ENCODE measurements at regions not wholly inside any gene's neighbourhood (a gene's known extent, or its start where the extent isn't known, plus 50 kb on each side); places are given as distances from the start of the nearest gene placed in this dataset.

GRCh38 chr12:131218923-131219669 lies 265.4 kb downstream of the ADGRD1 start:
- 86% methylated on average over 12 of the region's 15 CpGs; no CpG with 5 or more reads in 1 of the 2 experiments for WGBS, 2 experiments (ENCODE audit: extremely low coverage in 1 of 2, insufficient coverage in 1 of 2, insufficient read length in 1 of 2, insufficient replicate concordance in 2 of 2, low coverage in 1 of 2, low lambda C conversion rate in 2 of 2, missing lambda C conversion rate in 1 of 2)
- Histone ChIP-seq H3K9ac (replicated peaks in 1 of 4; ENCODE audit: extremely low read depth in 1 of 4, low read depth in 3 of 4, low read length in 3 of 4) (no peak overlapping the region), H3K56ac (replicated peaks; ENCODE audit: insufficient read length, low read depth, low read length) (no peak overlapping the region), H3K79me2 (ENCODE audit: control insufficient read depth in 1 of 2, insufficient read depth in 2 of 2, low read length in 2 of 2) (no peaks in the 10 kb centered on the region), H3K27me3 (replicated peaks in 1 of 4; ENCODE audit: control insufficient read depth in 3 of 4, extremely low read depth in 1 of 4, insufficient read depth in 3 of 4, low read length in 3 of 4) (no peaks in the 10 kb centered on the region; a peak in 1 of 7 replicates), H3K79me1 (ENCODE audit: low read depth, low read length) (no peaks in the 10 kb centered on the region), H2BK20ac (ENCODE audit: low read length) (0 out of 2 replicates have a peak overlapping the region, but pooled peaks have one; percentile 48), H2AK5ac (ENCODE audit: low read depth, low read length) (0 out of 2 replicates have a peak overlapping the region, but pooled peaks have one; percentile 39), H2AFZ (ENCODE audit: low read length) (no peak overlapping the region), H3K9me3 (ENCODE audit: insufficient read depth in 2 of 2, low read depth in 1 of 2, low read length in 1 of 2) (no peaks in the 10 kb centered on the region), H4K8ac (ENCODE audit: extremely low read depth, insufficient read depth, low read length) (peak overlapping the region; percentile 80; the same call in 1 of the 2 replicates), H2BK5ac (ENCODE audit: low read depth, low read length) (peak overlapping the region; percentile 60; the same call in 1 of the 2 replicates), H3K23me2 (ENCODE audit: low read depth, low read length) (no peaks in the 10 kb centered on the region), H2BK15ac (ENCODE audit: low read length) (no peak overlapping the region), H2BK120ac (replicated peaks; ENCODE audit: low read depth, low read length) (no peak overlapping the region), H3K4me2 (ENCODE audit: insufficient read depth in 1 of 2, low read depth in 2 of 2, low read length in 2 of 2) (peak overlapping the region; percentile 49 to 52; a peak in 2 of 4 replicates), H4K20me1 (replicated peaks in 1 of 2; ENCODE audit: control insufficient read depth in 1 of 2, insufficient read depth in 2 of 2, low read length in 2 of 2) (no peaks in the 10 kb centered on the region), H4K91ac (replicated peaks; ENCODE audit: insufficient read length, low read length) (no peak overlapping the region), H3K27ac (ENCODE audit: low read depth, low read length) (no peak overlapping the region), H3K14ac (ENCODE audit: insufficient read length) (no peak overlapping the region), H4K5ac (ENCODE audit: insufficient read length, low read depth, low read length) (no peak overlapping the region), H3K23ac (ENCODE audit: insufficient read length) (no peak overlapping the region), H2BK12ac (ENCODE audit: low read depth, low read length) (peak overlapping the region; percentile 68; the same call in 1 of the 2 replicates), H3K4me3 (ENCODE audit: extremely low read depth in 1 of 4, insufficient read depth in 2 of 4, low read depth in 3 of 4, low read length in 4 of 4) (no peak overlapping the region), H3K36me3 (ENCODE audit: control insufficient read depth in 2 of 4, insufficient read depth in 4 of 4, low read length in 3 of 4) (no peaks in the 10 kb centered on the region), H3K4me1 (replicated peaks in 1 of 4; ENCODE audit: control insufficient read depth in 3 of 4, insufficient read depth in 4 of 4, low read length in 3 of 4) (peaks cover 4 to 27% (median 20%) of the 10 kb centered on the region in 4 experiments), H3K4ac (replicated peaks; ENCODE audit: insufficient read length, low read depth, low read length) (no peak overlapping the region), H3K18ac (ENCODE audit: extremely low read depth, low read length) (peak overlapping the region; percentile 19; the same call in 1 of the 2 replicates)
- ChIA-PET POLR2A (ENCODE audit: partially characterized antibody) (interaction anchor here (1.8 kb wide), 1 partner anchor 11 kb away, joined by 9 read pairs; no protein-coding TSS in a partner anchor), CTCF (ENCODE audit: partially characterized antibody) (interaction anchor here (1.5 to 1.9 kb wide), 3 partner anchors 10 to 60 kb away, joined by 3 to 5 read pairs (median 4); no protein-coding TSS in a partner anchor)
- DNase-seq (ENCODE audit: low read depth in 1 of 2, low spot score in 2 of 2) (no peak), FAIRE-seq (no peak)
- TF ChIP-seq ZNF274 (IDR thresholded peaks at IDR 0.05; ENCODE audit: borderline replicate concordance, extremely low read depth, low read length) (no peak), CHD2 (IDR thresholded peaks at IDR 0.05; ENCODE audit: low read length) (no peak), ATF3 (IDR thresholded peaks at IDR 0.05; ENCODE audit: insufficient read depth, low read depth, low read length) (no peak), SP4 (IDR thresholded peaks at IDR 0.05; ENCODE audit: low read length) (no peak), EGR1 (IDR thresholded peaks at IDR 0.05; ENCODE audit: borderline replicate concordance, low read depth, low read length) (no peak), PHF8 (conservative IDR thresholded peaks at IDR 0.05; ENCODE audit: low read depth, low read length) (no peak), CTCF (IDR thresholded peaks at IDR 0.05; ENCODE audit: control extremely low read depth in 1 of 3, insufficient read depth in 1 of 3, low read depth in 1 of 3, low read length in 3 of 3) (no peak), KDM4A (IDR thresholded peaks at IDR 0.05; ENCODE audit: low read depth, low read length, severe bottlenecking) (no peak), CEBPB (IDR thresholded peaks at IDR 0.05; ENCODE audit: low read depth, low read length) (no peak)

All from H1 (cell line).